HFF-Myc (cell line): ENCODE measurements at regions not wholly inside any gene's neighbourhood (a gene's known extent, or its start where the extent isn't known, plus 50 kb on each side); places are given as distances from the start of the nearest gene placed in this dataset.

Source experiments
- DNase-seq: peaks from one replicate; pipeline ENCODE4 v3.0.0-alpha.2; 2011; ENCODE audit warnings: low read depth; ENCODE audit errors: extremely low read depth
- H3K4me3 ChIP-seq: replicated peaks from 2 replicates; pipeline ENCODE4 v1.5.1; 2011; ENCODE audit warnings: low read depth, mild to moderate bottlenecking, control low read depth, low read length
- CTCF ChIP-seq: IDR thresholded peaks from 2 replicates; pipeline ENCODE4 v1.5.1; 2012; ENCODE audit warnings: mild to moderate bottlenecking, low read depth, low read length, control low read depth; ENCODE audit errors: missing control alignments

GRCh38 chr6:143607974-143608373 lies 69.8 kb upstream of the PHACTR2 start:
- no peak for TF ChIP-seq CTCF
- no peak for DNase-seq
- no peak overlapping the region for H3K4me3 ChIP-seq

GRCh38 chr6:143607168-143607567 lies 70.6 kb upstream of the PHACTR2 start:
- no peak for TF ChIP-seq CTCF
- H3K4me3 ChIP-seq, result no peak overlapping the region
- DNase-seq, result no peak

GRCh38 chr6:143605906-143606521 lies 71.8 kb upstream of the PHACTR2 start:
- no peak for TF ChIP-seq CTCF
- H3K4me3 ChIP-seq, result no peak overlapping the region
- no peak for DNase-seq

- no peak for TF ChIP-seq CTCF
- no peak for DNase-seq
Measured at GRCh38 chr6:143603455-143603854, 74.3 kb upstream of the PHACTR2 start.

DNA sequence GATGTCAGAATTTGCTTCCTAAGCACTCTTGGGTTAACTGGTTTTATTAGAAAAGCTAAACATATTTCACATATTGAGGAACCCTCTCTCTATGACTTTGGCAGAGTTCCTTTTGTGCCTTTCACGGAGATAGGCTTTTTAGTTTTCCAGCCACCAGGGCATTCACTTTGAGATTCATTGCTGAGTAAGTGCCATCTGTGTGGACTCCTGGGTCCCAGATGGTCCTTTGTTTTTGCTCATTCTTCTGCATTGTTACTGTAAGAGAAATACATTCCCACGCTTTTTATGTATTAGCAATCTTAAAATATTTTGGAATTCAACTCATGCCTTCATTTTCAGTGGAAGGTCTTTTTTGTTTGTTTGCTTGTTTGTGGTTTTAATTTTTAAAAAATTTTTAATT lies 76.3 kb upstream of the PHACTR2 start:
- DNase-seq, result no peak
- H3K4me3 ChIP-seq, result no peak overlapping the region
- no peak for TF ChIP-seq CTCF

More at GRCh38 chr6:143603455-143603854, 74.3 kb upstream of the PHACTR2 start:
- H3K4me3 ChIP-seq, result no peak overlapping the region

GRCh38 chr6:143600821-143601220 lies 76.9 kb upstream of the PHACTR2 start:
- no peak overlapping the region for H3K4me3 ChIP-seq
- DNase-seq, result no peak
- no peak for TF ChIP-seq CTCF
